ENCODE measurements at regions not wholly inside any gene's neighbourhood (a gene's known extent, or its start where the extent isn't known, plus 50 kb on each side); places are given as distances from the start of the nearest gene placed in this dataset.

GRCh38 chr11:97743205-97743742 is 1277.5 kb upstream of the CNTN5 start:
- no peak for TF ChIP-seq TAF1 (conservative IDR thresholded peaks at IDR 0.05)
- no peak for TF ChIP-seq RAD21 (IDR thresholded peaks at IDR 0.05)
- no peak for TF ChIP-seq YY1 (IDR thresholded peaks at IDR 0.05)
- no peak for TF ChIP-seq REST (IDR thresholded peaks at IDR 0.05)
- no peak for TF ChIP-seq ATF3 (IDR thresholded peaks at IDR 0.05)
- no peak for TF ChIP-seq CTCF (IDR thresholded peaks at IDR 0.05; ENCODE audit: low read depth, low read length, missing input control)
